ENCODE measurements at regions not wholly inside any gene's neighbourhood (a gene's known extent, or its start where the extent isn't known, plus 50 kb on each side); places are given as distances from the start of the nearest gene placed in this dataset.

- DNase-seq, result no peak
These were observed 730.6 kb upstream of the FANCL start for GRCh38 chr2:58971511-58972360.

- DNase-seq, result no peak
These were observed 729.2 kb upstream of the FANCL start for GRCh38 chr2:58970365-58970764.

- no peak for DNase-seq
These were observed 727.8 kb upstream of the FANCL start for GRCh38 chr2:58968885-58969284.

- DNase-seq, result no peak
These were observed 726.6 kb upstream of the FANCL start for GRCh38 chr2:58967736-58968135.

- DNase-seq, result no peak
These were observed 724.5 kb upstream of the FANCL start for GRCh38 chr2:58965602-58966001.

- DNase-seq, result no peak
These were observed 718.9 kb upstream of the FANCL start for GRCh38 chr2:58959996-58960395.

- no peak for DNase-seq
These were observed 716.2 kb upstream of the FANCL start for GRCh38 chr2:58957188-58957840.

- no peak for DNase-seq
These were observed 713.8 kb upstream of the FANCL start for GRCh38 chr2:58954880-58955385.

- DNase-seq, result no peak
These were observed 710.6 kb upstream of the FANCL start for GRCh38 chr2:58951722-58952121.

- no peak for DNase-seq
These were observed 709.8 kb upstream of the FANCL start for GRCh38 chr2:58950795-58951462.

- no peak for DNase-seq
These were observed 698.3 kb upstream of the FANCL start for GRCh38 chr2:58939388-58939787.

GRCh38 chr2:58938988-58939387, 697.9 kb upstream of the FANCL start:
- no peak for DNase-seq

- DNase-seq, result no peak
These were observed 691.7 kb upstream of the FANCL start for GRCh38 chr2:58932801-58933200.

GRCh38 chr2:58930537-58930936, 689.4 kb upstream of the FANCL start:
- DNase-seq, result no peak

- no peak for DNase-seq
These were observed 687.8 kb upstream of the FANCL start for GRCh38 chr2:58928973-58929372.

- DNase-seq, result no peak
These were observed 687.3 kb upstream of the FANCL start for GRCh38 chr2:58928391-58928790.

GRCh38 chr2:58926112-58926511, 685.0 kb upstream of the FANCL start:
- DNase-seq, result no peak

GRCh38 chr2:58925676-58926081, 684.6 kb upstream of the FANCL start:
- no peak for DNase-seq

- DNase-seq, result no peak
These were observed 682.7 kb upstream of the FANCL start for GRCh38 chr2:58923869-58924268.

- DNase-seq, result no peak
These were observed 681.1 kb upstream of the FANCL start for GRCh38 chr2:58922245-58922644.

- no peak for DNase-seq
These were observed 680.6 kb upstream of the FANCL start for GRCh38 chr2:58921676-58922075.

GRCh38 chr2:58920001-58920400, 678.9 kb upstream of the FANCL start:
- no peak for DNase-seq

- no peak for DNase-seq
These were observed 678.2 kb upstream of the FANCL start for GRCh38 chr2:58919316-58919715.

- no peak for DNase-seq
These were observed 677.0 kb upstream of the FANCL start for GRCh38 chr2:58918141-58918540.

Measured in Kasumi-1 (cell line).